K562 (cell line): ENCODE measurements at regions not wholly inside any gene's neighbourhood (a gene's known extent, or its start where the extent isn't known, plus 50 kb on each side); places are given as distances from the start of the nearest gene placed in this dataset.

Source experiments
- ATAC-seq: fragments of 200-7000 bp; cut with Tn5 transposase; 3 replicates; pipeline ENCODE4 v1.9.1; 2020; ENCODE audit warnings: moderate library complexity
- BruUV-seq: library from RNA; stranded (reverse); fragments of 400-500 nt; replicated peaks from 2 replicates; lab custom pipeline; 2021; lab: Mats Ljungman, UMichigan
- CTCF ChIA-PET: fragments of 300-600 bp; formaldehyde crosslinking; extraction: SDS; loops from one replicate; lab custom pipeline; 2021; ENCODE audit warnings: low intra/inter-chr PET ratio; lab: Yijun Ruan, JAX
- POLR2A ChIA-PET: fragments of 300-600, 350-650 bp; sonication (Branson Sonifier 250); formaldehyde crosslinking; extraction: SDS; loops from one replicate; lab custom pipeline; 2021; ENCODE audit warnings: antibody characterized with exemption, inconsistent platforms; lab: Yijun Ruan, JAX
- DNase-seq, 4 experiments: peaks; one replicate each; pipeline versions ENCODE4 v3.0.0 to v3.0.0-alpha.2; 2011 to 2018; ENCODE audit warnings: low spot score in 3 of 4, mixed read lengths in 3 of 4; ENCODE audit errors: extremely low read depth in 1 of 4
- FAIRE-seq: peaks from 2 replicates; lab custom pipeline; 2011; peaks lifted over from hg19 to GRCh38; lab: Jason Lieb, UNC
- H2AFZ ChIP-seq: 2 replicates; pipeline ENCODE4 v1.6.0; 2011; ENCODE audit warnings: low read depth, low read length, control low read depth, inconsistent platforms
- H3K27ac ChIP-seq: fragments of 200-600 bp; 3 replicates; pipeline ENCODE4 v1.8.0; 2011; ENCODE audit warnings: low read depth, mild to moderate bottlenecking, control low read depth, inconsistent platforms, low read length, moderate library complexity, mixed read lengths; ENCODE audit errors: extremely low read depth
- H3K27me3 ChIP-seq, 2 experiments: fragments of 300-600 bp in 1 of 2; 2 replicates in 1 of 2; 3 replicates in 1 of 2; pipeline versions ENCODE4 v1.6.0 to v1.8.0; 2011; ENCODE audit warnings: inconsistent platforms in 2 of 2, low read length in 2 of 2, mild to moderate bottlenecking in 1 of 2, mixed read lengths in 1 of 2, moderate library complexity in 1 of 2; ENCODE audit not compliant: control insufficient read depth in 2 of 2, insufficient read depth in 2 of 2
- H3K36me3 ChIP-seq: fragments of 300-600 bp; 3 replicates; pipeline ENCODE4 v1.8.0; 2011; ENCODE audit warnings: mild to moderate bottlenecking, low read length, inconsistent platforms; ENCODE audit not compliant: control insufficient read depth, insufficient read depth
- H3K4me1 ChIP-seq, 2 experiments: fragments of 200-600 bp in 1 of 2; replicated peaks in 1 of 2; 2 replicates in 1 of 2; 3 replicates in 1 of 2; pipeline versions ENCODE4 v1.5.1 to v1.8.0; 2011; ENCODE audit warnings: inconsistent platforms in 2 of 2, low read length in 2 of 2, mild to moderate bottlenecking in 1 of 2, mixed read lengths in 1 of 2, moderate library complexity in 1 of 2; ENCODE audit not compliant: control insufficient read depth in 2 of 2, insufficient read depth in 2 of 2
- H3K4me2 ChIP-seq: 2 replicates; pipeline ENCODE4 v1.6.1; 2011; ENCODE audit warnings: low read length, control low read depth, inconsistent platforms, mixed read lengths; ENCODE audit not compliant: insufficient read depth
- H3K4me3 ChIP-seq: fragments of 200-600 bp; sonication (generic), shearing (Covaris generic); 2 replicates; pipeline ENCODE4 v1.5.1; 2016; ENCODE audit warnings: control low read depth, inconsistent platforms
- H3K79me2 ChIP-seq: fragments of 200-600 bp; 3 replicates; pipeline ENCODE4 v1.8.0; 2011; ENCODE audit warnings: low read length, inconsistent platforms; ENCODE audit not compliant: control insufficient read depth, insufficient read depth
- H3K9ac ChIP-seq, 2 experiments: 2 replicates each; pipeline versions ENCODE4 v1.6.0 to v1.6.1; 2011; ENCODE audit warnings: low read depth in 2 of 2, low read length in 2 of 2, control low read depth in 1 of 2, inconsistent platforms in 1 of 2, mild to moderate bottlenecking in 1 of 2, mixed read lengths in 1 of 2; ENCODE audit not compliant: insufficient read depth in 1 of 2
- H3K9me1 ChIP-seq: one replicate; pipeline ENCODE4 v1.6.0; 2011; ENCODE audit warnings: inconsistent platforms, mild to moderate bottlenecking, low read length, moderate library complexity; ENCODE audit not compliant: control insufficient read depth, insufficient read depth
- H3K9me3 ChIP-seq: replicated peaks from 2 replicates; pipeline ENCODE4 v1.5.1; 2011; ENCODE audit warnings: low read depth, low read length, inconsistent platforms; ENCODE audit not compliant: control insufficient read depth, insufficient read depth
- H4K20me1 ChIP-seq: replicated peaks from 2 replicates; pipeline ENCODE4 v1.6.1; 2011; ENCODE audit warnings: low read length, inconsistent platforms, mixed read lengths; ENCODE audit not compliant: control insufficient read depth, insufficient read depth
- DNMT1 ChIP-seq: fragments of 450-650 bp; IDR thresholded peaks from 2 replicates; pipeline ENCODE4 v1.6.1; 2016; ENCODE audit warnings: antibody characterized with exemption, mild to moderate bottlenecking
- GTF2F1 ChIP-seq: IDR thresholded peaks from 2 replicates; pipeline ENCODE4 v1.6.1; 2011; ENCODE audit warnings: low read depth, low read length, improper control_type of control experiment
- HMGXB4 ChIP-seq: sonication (generic); formaldehyde crosslinking; IDR thresholded peaks from 2 replicates; pipeline ENCODE4 v1.8.1; 2023; ENCODE audit warnings: mild to moderate bottlenecking, missing genetic modification reagents
- HSF4 ChIP-seq: fragments of 250-450 bp; sonication (Bioruptor Pico); IDR thresholded peaks from 2 replicates; pipeline ENCODE4 v2.1.2; 2022; ENCODE audit warnings: mild to moderate bottlenecking, moderate library complexity, borderline replicate concordance
- KAT8 ChIP-seq: fragments of 450-650 bp; IDR thresholded peaks from 2 replicates; pipeline ENCODE4 v1.6.1; 2016; ENCODE audit warnings: low read depth, mild to moderate bottlenecking
- RHOXF2B ChIP-seq: fragments of 250-450 bp; sonication (Bioruptor Pico); conservative IDR thresholded peaks from 2 replicates; pipeline ENCODE4 v1.5.1; 2021
- TCF3 ChIP-seq: sonication (generic); formaldehyde crosslinking; IDR thresholded peaks from 2 replicates; pipeline ENCODE4 v1.4.0; 2020; ENCODE audit warnings: mild to moderate bottlenecking, missing genetic modification reagents
- U2AF1 ChIP-seq: fragments of 200-400 bp; formaldehyde crosslinking; optimal IDR thresholded peaks from 2 replicates; pipeline ENCODE3; 2017; ENCODE audit warnings: mild to moderate bottlenecking, low read depth, low read length, moderate library complexity
- ZFX ChIP-seq: sonication (generic); formaldehyde crosslinking; IDR thresholded peaks from 2 replicates; pipeline ENCODE4 v1.8.0; 2022; ENCODE audit warnings: mild to moderate bottlenecking, missing genetic modification reagents, moderate library complexity
- ZSCAN32 ChIP-seq: fragments of 450-650 bp; formaldehyde crosslinking; IDR thresholded peaks from 2 replicates; pipeline ENCODE4 v1.4.0; 2020; ENCODE audit warnings: mild to moderate bottlenecking, moderate library complexity
- WGBS: fragments of 100-300 bp; shearing (Covaris generic); methylation state at CpG from one replicate; pipeline ENCODE4 v1.1.6; 2016; ENCODE audit warnings: low coverage, mixed read lengths; ENCODE audit not compliant: insufficient coverage; ENCODE audit errors: missing lambda C conversion rate; 5-methylcytosine and 5-hydroxymethylcytosine counted together
- in situ Hi-C: fragments of 300-500 bp; cut with MboI; formaldehyde crosslinking; loops from 4 replicates; pipeline ENCODE4 v1.15.0; 2018; ENCODE audit warnings: inconsistent platforms, mixed read lengths
- intact Hi-C: fragments of 100-400 bp; cut with micrococcal nuclease; formaldehyde crosslinking; loops from 2 replicates; pipeline ENCODE4 v1.14.2; 2022

GRCh38 chr5:117692606-117693005 is 1118.0 kb upstream of the SEMA6A start:
- CTCF ChIA-PET, result no interaction called here
- Histone ChIP-seq H3K27me3 (no peaks in the 10 kb centered on the region), H4K20me1 (no peaks in the 10 kb centered on the region), H3K9ac (no peak overlapping the region), H2AFZ (no peak overlapping the region), H3K27ac (no peak overlapping the region), H3K9me3 (no peaks in the 10 kb centered on the region), H3K9me1 (no peaks in the 10 kb centered on the region), H3K79me2 (no peaks in the 10 kb centered on the region), H3K4me2 (no peak overlapping the region), H3K36me3 (no peaks in the 10 kb centered on the region), H3K4me3 (no peak overlapping the region), H3K4me1 (no peaks in the 10 kb centered on the region)
- in situ Hi-C loops, result no loop called here
- FAIRE-seq (no peak), DNase-seq (no peak), ATAC-seq (no peak)
- TF ChIP-seq RHOXF2B (CRISPR knock-in tag) (no peak), ZSCAN32 (CRISPR knock-in tag) (no peak), DNMT1 (no peak), TCF3 (CRISPR knock-in tag) (no peak), GTF2F1 (no peak), HSF4 (no peak), KAT8 (no peak), U2AF1 (no peak), HMGXB4 (no peak), ZFX (CRISPR knock-in tag) (no peak)
- POLR2A ChIA-PET, result no interaction called here
- no TSS peak for BruUV-seq
- intact Hi-C loops, result no loop called here
- WGBS, result 0% methylated on average over 1 of the region's 1 CpG
